Ascending aorta (tissue), 2 donors: ENCODE measurements at regions not wholly inside any gene's neighbourhood (a gene's known extent, or its start where the extent isn't known, plus 50 kb on each side); places are given as distances from the start of the nearest gene placed in this dataset.

Experiments used
- DNase-seq, 2 donors: peaks; one replicate each; pipeline ENCODE4 v3.0.0-alpha.2; 2019; ENCODE audit warnings: low spot score in 2 of 2
- H3K27ac ChIP-seq, 2 donors: fragments of 200-600 bp; sonication (generic); one replicate each; pipeline ENCODE4 v1.5.1; 2016 to 2017; ENCODE audit warnings: mild to moderate bottlenecking in 1 of 2
- H3K27me3 ChIP-seq: fragments of 200-600 bp; sonication (generic); one replicate; pipeline ENCODE4 v1.5.1; 2017
- H3K36me3 ChIP-seq, 2 donors: fragments of 200-600 bp; sonication (generic); one replicate each; pipeline ENCODE4 v1.5.1; 2016
- H3K4me1 ChIP-seq, 2 donors: fragments of 200-600 bp; sonication (generic); one replicate each; pipeline ENCODE4 v1.5.1; 2016 to 2017; ENCODE audit warnings: mild to moderate bottlenecking in 1 of 2
- H3K4me3 ChIP-seq, 2 donors: fragments of 200-600 bp; sonication (generic); one replicate each; pipeline ENCODE4 v1.5.1; 2016 to 2017; ENCODE audit warnings: mild to moderate bottlenecking in 1 of 2
- H3K9me3 ChIP-seq, 2 donors: fragments of 200-600 bp; sonication (generic); one replicate each; pipeline ENCODE4 v1.5.1; 2016
- intact Hi-C: fragments of 100-400 bp; cut with DNase I; formaldehyde crosslinking; loops from one replicate; pipeline ENCODE4 v1.15.1; 2023
- TF ChIP-seq, protein P1 (sequence below), 3 experiments: fragments of 200-600 bp in 2 of 3; fragments of 450-650 bp in 1 of 3; sonication (generic) in 2 of 3; IDR thresholded peaks; one replicate each; pipeline ENCODE4 v1.5.1; 2016 to 2019; ENCODE audit warnings: antibody characterized with exemption in 3 of 3, mild to moderate bottlenecking in 1 of 3, moderate library complexity in 1 of 3

DNA sequence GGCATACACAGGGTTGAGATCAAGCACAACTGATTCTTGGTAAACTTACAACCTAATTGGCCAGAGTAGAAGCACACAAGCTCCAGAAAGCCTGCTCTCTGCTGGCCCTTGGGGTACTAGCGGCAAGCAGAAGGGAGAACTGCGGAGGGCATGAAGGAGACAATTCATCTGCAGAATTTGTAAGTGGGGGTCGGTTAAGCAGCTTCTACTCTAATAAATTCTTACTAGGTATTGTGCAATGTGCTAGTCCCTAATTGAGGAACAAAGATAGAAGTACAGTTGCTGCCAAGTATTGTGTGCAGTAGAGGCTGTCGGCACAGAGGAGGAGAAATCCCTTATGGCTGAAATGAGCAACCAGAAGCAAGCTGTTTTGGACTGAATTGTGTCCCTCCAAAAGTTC is 91.2 kb upstream of the VEPH1 start:
- no peaks in the 10 kb centered on the region for H3K27me3 ChIP-seq
- no peak for DNase-seq

GRCh38 chr3:157592769-157593168 is 89.6 kb upstream of the VEPH1 start:
- intact Hi-C loops: no loop called here
- no peak for DNase-seq
- Histone ChIP-seq H3K4me3 (no peak overlapping the region), H3K27ac (no peak overlapping the region), H3K9me3 (no peaks in the 10 kb centered on the region), H3K4me1 (no peaks in the 10 kb centered on the region), H3K27me3 (no peaks in the 10 kb centered on the region), H3K36me3 (no peaks in the 10 kb centered on the region)
- TF ChIP-seq, protein P1, sequence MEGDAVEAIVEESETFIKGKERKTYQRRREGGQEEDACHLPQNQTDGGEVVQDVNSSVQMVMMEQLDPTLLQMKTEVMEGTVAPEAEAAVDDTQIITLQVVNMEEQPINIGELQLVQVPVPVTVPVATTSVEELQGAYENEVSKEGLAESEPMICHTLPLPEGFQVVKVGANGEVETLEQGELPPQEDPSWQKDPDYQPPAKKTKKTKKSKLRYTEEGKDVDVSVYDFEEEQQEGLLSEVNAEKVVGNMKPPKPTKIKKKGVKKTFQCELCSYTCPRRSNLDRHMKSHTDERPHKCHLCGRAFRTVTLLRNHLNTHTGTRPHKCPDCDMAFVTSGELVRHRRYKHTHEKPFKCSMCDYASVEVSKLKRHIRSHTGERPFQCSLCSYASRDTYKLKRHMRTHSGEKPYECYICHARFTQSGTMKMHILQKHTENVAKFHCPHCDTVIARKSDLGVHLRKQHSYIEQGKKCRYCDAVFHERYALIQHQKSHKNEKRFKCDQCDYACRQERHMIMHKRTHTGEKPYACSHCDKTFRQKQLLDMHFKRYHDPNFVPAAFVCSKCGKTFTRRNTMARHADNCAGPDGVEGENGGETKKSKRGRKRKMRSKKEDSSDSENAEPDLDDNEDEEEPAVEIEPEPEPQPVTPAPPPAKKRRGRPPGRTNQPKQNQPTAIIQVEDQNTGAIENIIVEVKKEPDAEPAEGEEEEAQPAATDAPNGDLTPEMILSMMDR (IDR thresholded peaks at IDR 0.05): no peak

More for the DNA sequence above, 91.2 kb upstream of the VEPH1 start:
- Histone ChIP-seq H3K36me3 (no peaks in the 10 kb centered on the region), H3K4me3 (no peak overlapping the region), H3K9me3 (no peaks in the 10 kb centered on the region), H3K27ac (no peak overlapping the region), H3K4me1 (no peaks in the 10 kb centered on the region)
- TF ChIP-seq, protein P1 (IDR thresholded peaks at IDR 0.05): no peak
- intact Hi-C loops: no loop called here

DNA sequence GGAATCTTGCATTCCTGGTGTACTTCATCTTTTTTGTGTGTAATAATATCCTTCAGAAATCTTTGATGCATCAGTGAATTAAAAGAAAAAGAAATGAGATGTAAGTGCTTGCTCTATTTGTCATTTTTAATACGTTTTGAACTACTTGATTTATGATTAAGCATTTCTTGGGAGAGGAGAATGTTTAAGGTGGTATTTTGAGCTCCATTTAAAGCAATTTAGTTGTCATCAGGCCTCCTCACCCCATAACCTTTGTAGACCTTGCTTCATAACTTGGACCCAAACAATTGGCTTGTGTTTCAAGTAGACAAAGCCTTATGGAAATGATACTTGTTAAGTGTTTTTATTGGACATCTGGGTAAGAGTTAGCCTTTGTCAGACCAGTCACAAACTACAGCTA is 87.1 kb upstream of the VEPH1 start:
- no peaks in the 10 kb centered on the region for H3K4me1 ChIP-seq
- no peak for DNase-seq
- no peaks in the 10 kb centered on the region for H3K36me3 ChIP-seq
- TF ChIP-seq, protein P1 (IDR thresholded peaks at IDR 0.05): no peak
- H3K4me3 ChIP-seq: no peak overlapping the region
- H3K27me3 ChIP-seq: no peaks in the 10 kb centered on the region
- intact Hi-C loops: no loop called here
- H3K9me3 ChIP-seq: no peaks in the 10 kb centered on the region
- H3K27ac ChIP-seq: no peak overlapping the region

- no peaks in the 10 kb centered on the region for H3K9me3 ChIP-seq
- no peak overlapping the region for H3K4me3 ChIP-seq
- H3K27ac ChIP-seq: no peak overlapping the region
- no peaks in the 10 kb centered on the region for H3K27me3 ChIP-seq
- H3K4me1 ChIP-seq: no peaks in the 10 kb centered on the region
- no peak for DNase-seq
- intact Hi-C loops: no loop called here
- TF ChIP-seq, protein P1 (IDR thresholded peaks at IDR 0.05): no peak
- no peaks in the 10 kb centered on the region for H3K36me3 ChIP-seq
Measured at GRCh38 chr3:157589211-157589610, 86.0 kb upstream of the VEPH1 start.

- DNase-seq: no peak
- H3K4me3 ChIP-seq: no peak overlapping the region
- H3K27me3 ChIP-seq: no peaks in the 10 kb centered on the region
- H3K27ac ChIP-seq: no peak overlapping the region
- no peaks in the 10 kb centered on the region for H3K4me1 ChIP-seq
- TF ChIP-seq, protein P1 (IDR thresholded peaks at IDR 0.05): no peak
- no peaks in the 10 kb centered on the region for H3K9me3 ChIP-seq
- intact Hi-C loops: no loop called here
- H3K36me3 ChIP-seq: no peaks in the 10 kb centered on the region
Measured at GRCh38 chr3:157588386-157589060, 85.3 kb upstream of the VEPH1 start.

DNA sequence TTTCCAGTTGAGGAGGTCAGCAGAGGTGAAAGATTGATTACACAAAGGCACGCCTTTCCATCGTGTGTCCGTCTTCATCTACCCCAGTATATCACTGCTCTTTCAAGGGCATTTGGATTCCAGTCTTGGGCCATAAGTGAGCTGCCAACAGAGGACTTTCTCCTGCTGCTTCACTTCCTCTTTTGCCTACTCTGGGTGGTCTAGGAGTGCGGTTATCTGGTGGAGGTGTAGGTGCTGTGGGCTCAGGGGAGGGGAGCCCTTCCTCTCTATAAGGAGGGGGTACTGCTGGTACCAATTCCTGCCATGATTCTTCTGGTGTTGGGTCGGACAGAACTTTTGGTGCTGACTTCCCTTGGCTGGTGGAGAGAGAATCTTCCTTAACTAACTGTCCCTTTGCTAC is 83.1 kb upstream of the VEPH1 start:
- Histone ChIP-seq H3K9me3 (no peaks in the 10 kb centered on the region), H3K27ac (no peak overlapping the region), H3K27me3 (no peaks in the 10 kb centered on the region), H3K4me1 (no peaks in the 10 kb centered on the region), H3K36me3 (no peaks in the 10 kb centered on the region), H3K4me3 (no peak overlapping the region)
- DNase-seq: no peak
- intact Hi-C loops: no loop called here
- TF ChIP-seq, protein P1 (IDR thresholded peaks at IDR 0.05): no peak
